C4-2B (cell line): ENCODE measurements at regions not wholly inside any gene's neighbourhood (a gene's known extent, or its start where the extent isn't known, plus 50 kb on each side); places are given as distances from the start of the nearest gene placed in this dataset.

Experiments used
- CTCF ChIP-seq: fragments of 450-650 bp; conservative IDR thresholded peaks from 2 replicates; pipeline ENCODE4 v1.5.1; 2017; ENCODE audit warnings: mild to moderate bottlenecking
- ZFX ChIP-seq: fragments of 450-650 bp; IDR thresholded peaks from 2 replicates; pipeline ENCODE4 v1.6.1; 2017

- TF ChIP-seq CTCF (no peak), ZFX (no peak)
Measured at GRCh38 chr22:34781681-34782080, 284.3 kb upstream of the ISX start.
